Fibroblast of mammary gland (primary cell): ENCODE measurements at regions not wholly inside any gene's neighbourhood (a gene's known extent, or its start where the extent isn't known, plus 50 kb on each side); places are given as distances from the start of the nearest gene placed in this dataset.
"Not testable (repeated sequence)": the region's sequence is repeated elsewhere in the genome, so short reads cannot be mapped to it uniquely, and the experiment has no call there.

Source experiments
- DNase-seq: peaks from one replicate; pipeline ENCODE4 v3.0.0-alpha.2; 2010; ENCODE audit warnings: low read depth
- H3K4me3 ChIP-seq: 2 replicates; pipeline ENCODE4 v1.5.1; 2011; ENCODE audit warnings: low read depth, mild to moderate bottlenecking, low read length, moderate library complexity; ENCODE audit not compliant: control insufficient read depth
- TF ChIP-seq, protein P1 (sequence below): conservative IDR thresholded peaks from 2 replicates; pipeline ENCODE4 v1.5.1; 2011; ENCODE audit warnings: low read depth, low read length, inconsistent platforms; ENCODE audit not compliant: control insufficient read depth, insufficient read depth

DNA sequence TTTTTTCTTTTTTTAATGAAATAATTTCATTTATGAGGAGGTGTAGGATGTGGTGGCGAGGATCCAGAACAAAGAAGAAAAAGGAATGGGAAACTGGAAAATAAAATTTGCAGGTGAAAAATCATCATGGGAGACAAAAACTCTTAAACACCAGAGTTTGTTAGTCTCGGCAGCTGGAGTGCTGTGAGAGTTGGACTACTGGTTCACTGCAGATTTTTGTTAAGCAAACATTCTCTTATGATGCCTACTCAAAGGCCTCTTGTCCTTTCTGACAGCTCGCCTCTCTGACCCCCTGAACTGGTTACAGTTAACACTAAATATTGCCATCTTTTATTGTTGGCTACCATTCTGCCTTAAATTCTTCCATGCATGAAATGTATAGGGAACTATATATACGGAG is 152.4 kb upstream of the DPH6 start:
- H3K4me3 ChIP-seq = no peak overlapping the region
- DNase-seq = no peak
- TF ChIP-seq, protein P1, sequence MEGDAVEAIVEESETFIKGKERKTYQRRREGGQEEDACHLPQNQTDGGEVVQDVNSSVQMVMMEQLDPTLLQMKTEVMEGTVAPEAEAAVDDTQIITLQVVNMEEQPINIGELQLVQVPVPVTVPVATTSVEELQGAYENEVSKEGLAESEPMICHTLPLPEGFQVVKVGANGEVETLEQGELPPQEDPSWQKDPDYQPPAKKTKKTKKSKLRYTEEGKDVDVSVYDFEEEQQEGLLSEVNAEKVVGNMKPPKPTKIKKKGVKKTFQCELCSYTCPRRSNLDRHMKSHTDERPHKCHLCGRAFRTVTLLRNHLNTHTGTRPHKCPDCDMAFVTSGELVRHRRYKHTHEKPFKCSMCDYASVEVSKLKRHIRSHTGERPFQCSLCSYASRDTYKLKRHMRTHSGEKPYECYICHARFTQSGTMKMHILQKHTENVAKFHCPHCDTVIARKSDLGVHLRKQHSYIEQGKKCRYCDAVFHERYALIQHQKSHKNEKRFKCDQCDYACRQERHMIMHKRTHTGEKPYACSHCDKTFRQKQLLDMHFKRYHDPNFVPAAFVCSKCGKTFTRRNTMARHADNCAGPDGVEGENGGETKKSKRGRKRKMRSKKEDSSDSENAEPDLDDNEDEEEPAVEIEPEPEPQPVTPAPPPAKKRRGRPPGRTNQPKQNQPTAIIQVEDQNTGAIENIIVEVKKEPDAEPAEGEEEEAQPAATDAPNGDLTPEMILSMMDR = no peak

DNA sequence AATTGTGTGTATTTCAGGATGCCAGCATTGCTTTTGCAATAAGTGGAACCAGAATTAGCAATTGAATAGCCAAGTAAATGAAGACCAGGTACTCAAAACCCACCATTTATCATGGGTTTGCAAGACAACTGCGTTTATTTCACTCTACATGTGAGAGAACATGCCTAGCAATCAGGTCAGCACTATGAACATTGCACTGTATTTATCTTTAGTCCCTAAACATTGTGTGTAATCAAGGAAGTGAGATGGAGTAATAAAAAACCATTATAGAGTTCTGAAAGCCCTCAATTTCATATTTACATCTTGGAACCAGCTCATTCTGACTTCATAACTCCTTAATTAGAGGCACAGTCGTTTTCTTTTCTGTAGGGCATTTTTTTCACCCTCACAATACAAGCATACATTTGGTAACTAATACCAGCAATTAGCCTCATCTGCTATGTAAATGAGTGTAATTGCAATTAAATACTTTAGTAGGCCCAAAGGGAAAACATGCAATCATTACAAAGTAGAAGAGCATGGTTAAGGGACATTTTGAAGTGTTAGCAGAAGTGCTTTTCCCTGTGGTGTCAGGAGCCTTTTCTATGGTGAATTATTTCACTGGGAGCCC is 153.1 kb upstream of the DPH6 start:
- DNase-seq = no peak
- no peak overlapping the region for H3K4me3 ChIP-seq
- TF ChIP-seq, protein P1 = no peak

DNA sequence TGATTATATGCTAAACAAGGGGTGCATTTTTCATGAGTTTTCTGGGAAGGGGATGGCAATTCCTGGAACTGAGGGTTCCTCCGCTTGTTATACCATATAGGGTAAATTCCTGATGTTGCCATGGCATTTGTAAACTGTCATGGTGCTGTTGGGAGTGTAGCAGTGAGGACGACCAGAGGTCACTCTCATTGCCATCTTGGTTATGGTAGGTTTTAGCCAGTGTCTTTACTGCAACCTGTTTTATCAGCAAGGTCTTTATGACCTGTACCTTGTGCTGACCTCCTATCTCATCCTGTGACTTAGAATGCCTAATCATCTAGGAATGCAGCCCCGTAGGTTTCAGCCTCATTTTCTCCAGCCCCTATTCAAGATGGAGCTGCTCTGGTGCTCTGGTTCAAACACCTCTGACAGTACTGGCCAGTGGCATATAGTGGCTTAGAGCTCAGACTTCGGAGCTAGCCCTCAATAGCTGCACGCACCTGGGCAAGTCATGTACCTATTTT is 154.2 kb upstream of the DPH6 start:
- DNase-seq, H3K4me3 ChIP-seq: not testable (repeated sequence)

DNA sequence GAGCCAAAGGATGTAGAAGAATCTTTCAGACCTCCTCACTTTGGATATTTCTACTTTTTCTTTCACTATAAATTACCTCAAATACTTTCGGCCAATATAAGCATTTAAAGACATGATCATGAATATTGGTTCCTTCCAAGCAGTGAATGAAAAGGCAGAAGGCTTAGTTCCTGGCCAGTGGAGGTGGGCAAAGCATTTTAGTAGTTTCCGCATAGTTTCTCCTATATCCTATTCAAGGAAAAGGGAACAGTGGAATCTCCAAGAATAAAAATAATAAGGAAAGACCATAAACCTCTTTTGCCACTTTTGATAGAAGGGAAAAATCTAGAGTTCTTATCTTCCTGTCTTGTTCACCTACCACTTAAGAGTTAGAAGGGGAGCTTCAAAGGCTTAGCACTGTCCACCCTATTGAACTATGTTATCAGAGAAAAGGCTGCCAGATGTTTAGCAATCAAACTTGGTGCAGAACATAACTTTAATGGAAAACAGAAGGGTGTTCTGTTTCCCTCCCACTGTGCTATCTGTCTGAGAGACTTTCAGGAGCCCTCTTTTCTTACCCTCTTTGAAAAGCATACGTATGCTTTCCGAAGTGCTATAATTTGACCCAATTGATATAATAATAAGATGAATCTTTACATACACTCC is 155.6 kb upstream of the DPH6 start:
- H3K4me3 ChIP-seq = no peak overlapping the region
- no peak for DNase-seq
- TF ChIP-seq, protein P1 = no peak

DNA sequence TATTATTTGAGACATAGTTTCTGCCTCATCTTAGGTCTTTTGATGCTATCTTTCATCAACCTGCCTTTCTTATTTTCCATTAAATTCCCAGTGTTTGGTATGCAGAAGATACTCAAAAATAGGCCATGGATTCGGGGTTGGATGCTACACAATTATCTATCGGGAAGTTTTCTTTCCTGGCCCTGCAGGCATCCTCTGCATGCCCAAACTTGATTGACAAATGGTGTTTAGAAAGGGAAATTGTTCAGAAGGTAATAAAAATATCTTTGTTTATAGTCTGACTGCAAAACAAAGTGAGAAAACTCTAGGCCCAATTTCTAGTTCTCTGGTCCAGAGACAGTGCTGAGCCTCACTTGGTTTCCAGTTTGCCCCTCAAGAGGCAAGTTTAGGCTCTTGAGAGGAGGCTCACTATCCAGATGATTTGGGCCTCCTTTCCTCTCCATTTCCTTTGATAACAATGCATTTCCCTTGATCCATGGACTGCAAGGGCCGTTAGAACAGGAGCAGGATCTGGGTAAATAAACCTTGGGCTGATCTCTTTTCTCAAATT is 157.1 kb upstream of the DPH6 start:
- no peak overlapping the region for H3K4me3 ChIP-seq
- DNase-seq = no peak
- TF ChIP-seq, protein P1 = no peak

DNA sequence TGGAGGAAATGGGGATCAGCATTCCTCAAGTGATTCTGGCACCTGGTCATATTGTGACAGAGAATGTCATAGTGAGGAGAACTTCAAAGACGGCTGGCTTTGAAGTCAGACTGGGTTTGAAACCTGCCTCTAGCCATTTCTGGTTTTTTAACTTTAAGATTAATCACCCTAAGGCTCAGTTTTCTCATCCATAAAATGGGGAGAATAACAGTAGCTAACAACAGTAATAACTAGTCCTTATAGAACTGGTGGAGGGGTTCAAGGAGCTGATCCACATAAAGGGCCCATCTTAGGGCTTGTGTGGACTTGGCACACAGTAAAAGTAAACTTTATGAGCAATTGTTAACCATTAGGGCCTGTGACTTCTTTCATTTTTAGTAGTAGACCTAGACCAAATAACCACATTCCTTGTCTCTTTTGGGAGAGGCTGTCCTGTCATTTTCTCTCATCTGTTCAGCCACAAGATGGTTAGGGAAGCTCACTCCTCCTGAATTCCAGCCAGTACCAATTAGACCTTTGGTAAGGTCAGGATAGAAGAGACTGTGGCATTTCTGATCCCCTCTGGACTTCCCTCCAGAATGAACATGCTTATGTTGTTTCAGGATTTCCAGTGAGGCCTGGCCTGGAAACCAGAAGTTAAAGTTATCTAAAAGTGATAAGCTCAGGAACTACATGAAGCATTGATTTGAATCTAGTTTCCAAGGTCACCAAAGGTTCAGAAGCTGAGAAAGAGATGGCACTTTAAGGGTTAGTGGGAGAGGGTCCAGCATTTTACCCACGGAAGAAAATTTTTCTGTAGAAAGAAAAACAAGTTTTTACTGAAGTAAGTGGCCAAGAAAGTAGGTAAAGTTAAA is 159.3 kb upstream of the DPH6 start:
- TF ChIP-seq, protein P1 = no peak
- H3K4me3 ChIP-seq = no peak overlapping the region
- DNase-seq = no peak

DNA sequence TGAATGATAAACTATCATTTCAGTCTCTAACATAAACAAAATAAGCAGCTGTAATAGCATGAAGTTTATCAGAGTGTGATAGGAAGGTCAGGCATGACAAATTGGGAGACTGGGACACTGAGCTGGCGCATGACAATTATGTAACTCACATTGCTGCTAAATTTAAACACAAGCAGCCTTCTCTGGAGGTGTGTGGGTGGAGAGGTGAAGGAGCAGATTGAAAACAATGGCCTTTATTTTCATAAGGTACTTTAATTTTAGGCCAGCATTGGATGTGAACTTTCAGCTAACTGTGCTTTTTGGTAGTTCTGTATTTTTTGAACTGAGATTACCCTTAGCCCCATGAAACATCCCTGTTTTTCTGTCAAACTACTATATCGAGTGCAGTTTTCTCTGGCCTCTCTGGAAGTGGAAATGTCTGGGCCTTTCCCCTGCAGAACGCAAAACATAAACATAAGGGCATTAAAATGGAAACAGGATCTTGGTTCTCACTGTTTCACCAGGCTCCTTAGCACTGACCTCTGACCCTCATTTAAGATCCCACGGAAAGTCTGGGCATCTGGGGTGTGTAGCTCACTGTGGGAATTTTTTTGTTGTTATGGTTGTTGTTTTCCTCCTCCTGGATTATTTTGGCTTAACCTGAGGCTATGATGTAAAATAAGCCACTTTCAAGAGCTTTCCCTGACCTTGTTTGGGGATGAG is 160.1 kb upstream of the DPH6 start:
- TF ChIP-seq, protein P1 = no peak
- H3K4me3 ChIP-seq = no peak overlapping the region
- DNase-seq = peak; percentile 19
